HG03159 (cell line): ENCODE measurements at regions not wholly inside any gene's neighbourhood (a gene's known extent, or its start where the extent isn't known, plus 50 kb on each side); places are given as distances from the start of the nearest gene placed in this dataset.

Experiments
- ATAC-seq: cut with Tn5 transposase; IDR thresholded peaks from one replicate; pipeline ENCODE4 v1.9.1; 2021; ENCODE audit warnings: mild to moderate bottlenecking, moderate library complexity; ENCODE audit not compliant: unreplicated experiment

DNA sequence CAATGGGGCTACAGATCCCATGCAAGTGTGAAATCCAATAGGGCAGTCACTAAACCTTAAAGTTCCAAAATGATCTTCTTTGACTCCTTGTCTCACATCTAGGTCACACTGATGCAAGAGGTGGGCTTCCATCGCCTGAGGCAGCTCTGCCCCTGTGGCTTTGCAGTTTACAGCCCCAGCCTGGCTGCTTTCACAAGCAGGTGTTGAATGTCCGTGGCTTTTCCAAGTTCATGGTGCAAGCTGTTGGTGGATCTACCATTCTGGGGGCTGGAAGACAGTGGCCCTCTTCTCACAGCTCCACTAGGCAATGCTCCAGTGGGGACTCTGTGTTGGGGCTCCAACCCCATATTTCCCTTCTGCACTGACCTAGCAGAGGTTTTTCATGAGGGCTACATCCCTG is 68.5 kb upstream of the PRR20G start:
- no peak for ATAC-seq

DNA sequence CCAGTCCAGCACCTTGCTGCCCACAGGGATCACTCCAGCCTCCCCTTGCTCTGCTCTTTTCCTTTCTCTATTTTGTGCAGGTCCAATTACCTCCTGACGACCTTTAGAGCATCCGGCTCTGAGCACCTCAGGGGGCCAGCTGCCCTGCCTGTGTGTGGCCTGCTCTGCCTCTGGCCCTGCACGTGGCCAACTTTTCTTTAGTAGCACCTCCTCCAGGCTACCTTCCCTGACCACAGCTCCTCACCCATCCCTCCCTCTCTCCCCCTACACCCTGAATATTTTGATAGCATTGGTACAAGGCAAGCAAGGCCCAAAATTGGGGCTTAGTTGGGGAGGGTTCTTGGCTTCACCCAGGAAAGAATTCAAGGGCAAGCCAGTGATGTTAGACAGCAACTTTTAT is 66.9 kb upstream of the PRR20G start:
- ATAC-seq = no peak

DNA sequence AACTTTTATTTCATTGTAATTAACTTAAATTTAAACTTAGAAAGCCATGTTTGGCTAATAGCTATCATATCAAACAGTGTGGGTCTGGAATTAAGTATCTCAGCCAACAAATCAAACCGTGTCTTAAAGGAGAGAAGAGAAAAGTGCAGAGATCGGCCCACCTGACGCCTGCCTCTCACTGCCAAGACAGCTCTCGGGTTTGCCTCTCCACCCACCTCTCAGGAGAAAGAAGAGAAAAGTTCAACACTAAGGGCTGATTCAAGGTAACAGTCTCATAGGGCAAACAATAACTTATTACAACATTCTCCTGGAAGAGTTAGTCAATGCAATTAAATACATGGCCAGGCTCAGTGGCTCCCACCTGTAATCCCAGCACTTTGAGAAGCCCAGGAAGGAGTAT is 64.8 kb upstream of the PRR20G start:
- ATAC-seq = no peak

DNA sequence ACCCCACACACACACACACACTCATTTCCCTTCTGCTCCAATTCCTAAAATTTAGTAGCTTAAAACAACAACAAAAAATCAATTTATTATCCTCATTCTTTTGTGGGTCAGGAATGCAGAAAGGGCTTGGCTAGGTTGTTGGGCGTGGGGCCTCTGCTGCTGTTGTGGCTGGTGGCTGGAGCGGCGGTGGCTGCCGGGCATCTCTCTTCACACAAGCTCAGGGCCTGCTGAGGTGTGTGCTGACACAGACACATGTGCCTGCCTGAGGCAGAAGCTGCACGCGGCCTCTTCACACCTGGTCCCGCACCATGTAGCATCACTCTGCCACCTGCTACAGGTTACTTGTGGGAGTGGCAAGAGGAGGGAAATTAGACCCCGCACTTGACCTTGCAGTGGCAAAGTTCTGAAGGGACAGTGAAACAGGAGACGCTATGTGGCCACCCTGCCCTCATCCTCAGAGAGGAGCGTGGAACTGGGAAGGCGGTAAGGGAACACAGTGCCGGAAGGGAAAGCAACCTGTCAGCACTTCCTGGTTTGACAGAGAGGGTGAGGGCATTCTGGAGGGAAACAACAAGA is 64.0 kb upstream of the PRR20G start:
- ATAC-seq = no peak

DNA sequence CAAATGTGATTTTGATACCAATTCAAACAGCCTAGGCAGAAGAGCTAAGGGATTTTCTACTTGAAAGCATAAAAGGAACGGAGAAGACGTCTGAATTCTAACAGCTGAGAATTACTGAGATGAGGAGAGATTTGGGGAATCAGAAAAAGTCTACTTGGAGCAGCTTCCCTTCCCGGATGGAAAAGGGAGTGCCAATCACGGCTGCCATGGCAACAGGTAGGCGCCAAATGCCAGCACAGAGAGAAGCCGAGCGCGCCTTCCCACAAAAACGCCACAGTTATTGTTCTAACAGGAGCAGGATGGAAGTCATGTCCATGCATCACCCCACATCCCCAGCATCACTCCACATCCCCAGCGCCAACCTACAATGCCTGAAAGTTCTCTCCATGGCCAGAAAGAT is 63.5 kb upstream of the PRR20G start:
- no peak for ATAC-seq

DNA sequence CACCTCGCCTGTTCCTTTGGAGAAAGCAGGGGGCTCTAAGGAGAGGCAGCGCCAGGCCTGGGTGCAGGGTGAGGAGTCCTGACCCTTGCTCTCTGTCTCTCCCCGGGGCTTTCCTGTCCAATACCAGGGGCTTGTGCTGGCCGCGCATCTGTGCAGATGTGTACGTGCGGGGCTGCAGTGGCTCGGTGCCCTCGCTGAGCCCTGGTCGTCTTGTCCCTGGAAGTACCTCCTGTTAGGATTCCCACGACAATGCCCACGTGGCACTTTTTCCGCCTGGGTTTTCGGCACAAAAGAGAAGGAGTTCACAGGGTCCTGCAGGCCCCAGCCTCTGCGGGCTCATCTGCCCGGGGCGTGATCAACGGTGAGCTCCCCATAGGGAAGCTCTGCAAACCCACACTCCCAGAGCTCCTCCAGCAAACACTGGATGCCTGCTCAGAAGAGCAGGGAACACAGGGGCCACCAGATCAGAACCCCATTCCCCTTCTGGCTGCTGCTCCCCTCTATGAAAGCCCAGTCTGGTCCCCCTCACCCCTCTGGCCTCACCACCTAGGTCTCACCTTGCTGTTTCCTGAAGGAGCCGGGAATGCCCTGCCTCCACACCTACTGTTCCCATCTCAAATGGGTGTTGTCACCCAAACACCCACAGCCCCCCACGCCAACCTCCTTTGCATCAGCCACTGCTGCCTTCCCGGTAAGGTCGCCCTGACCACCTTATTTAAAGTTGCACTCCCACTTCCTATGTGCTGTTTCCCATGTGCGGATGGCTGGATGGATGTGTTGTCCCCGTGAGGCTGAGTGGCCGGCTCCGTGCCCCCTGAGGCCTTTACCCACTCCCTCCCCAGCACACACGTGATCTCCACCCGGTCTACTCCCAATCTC is 62.6 kb upstream of the PRR20G start:
- ATAC-seq = no peak

DNA sequence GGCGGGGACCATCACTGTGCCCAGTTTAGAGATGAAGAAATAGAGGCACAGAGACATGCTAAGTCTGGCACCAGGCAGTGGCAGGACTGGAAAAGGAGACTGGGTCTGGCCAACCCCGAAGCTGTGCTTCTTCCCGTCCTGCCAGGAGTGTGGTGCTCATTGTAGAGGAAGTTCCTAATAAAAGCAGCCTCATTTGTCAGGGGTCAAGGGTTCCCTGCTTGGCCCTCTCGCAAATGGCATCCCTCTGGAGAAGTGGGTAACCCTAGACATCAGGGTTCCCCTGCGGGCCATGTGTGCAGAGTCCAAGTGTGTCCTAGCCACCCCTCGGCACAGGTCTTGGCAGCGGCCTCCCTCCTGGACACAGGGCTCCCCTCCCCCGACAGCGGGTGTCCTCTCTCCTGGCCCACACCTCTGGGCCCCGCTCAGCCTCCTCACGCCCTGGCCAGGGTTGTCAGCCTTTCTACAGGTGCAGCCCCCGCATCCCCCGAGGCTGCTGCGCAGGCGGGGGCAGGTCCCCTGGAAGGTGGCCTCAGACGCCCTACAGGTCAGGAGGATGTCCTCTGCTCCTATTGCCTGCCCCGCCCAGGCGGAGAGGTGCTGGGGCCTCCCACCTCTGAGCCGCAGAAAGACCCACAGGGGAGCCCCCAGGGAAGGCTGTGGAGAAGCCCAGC is 61.8 kb upstream of the PRR20G start:
- no peak for ATAC-seq

DNA sequence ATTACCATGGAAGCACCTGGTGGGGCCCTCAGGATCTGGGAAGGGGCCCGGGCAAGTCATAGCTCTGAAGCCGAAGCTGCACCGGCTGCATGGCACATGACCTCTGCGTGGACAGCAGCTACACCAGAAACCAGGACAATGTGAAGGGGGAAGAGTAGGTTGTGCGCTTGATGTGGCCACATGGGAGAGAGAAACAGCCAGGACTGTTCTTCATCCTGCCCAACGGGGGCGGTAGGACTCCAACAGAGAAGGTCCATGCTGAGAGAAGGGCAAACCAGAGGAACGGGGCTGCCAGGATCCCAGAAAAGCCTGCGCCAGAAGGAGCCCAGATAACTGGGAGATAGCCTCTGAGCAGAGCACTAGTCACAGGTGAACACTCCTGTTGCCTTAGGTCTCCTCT is 54.9 kb upstream of the PRR20G start:
- no peak for ATAC-seq

DNA sequence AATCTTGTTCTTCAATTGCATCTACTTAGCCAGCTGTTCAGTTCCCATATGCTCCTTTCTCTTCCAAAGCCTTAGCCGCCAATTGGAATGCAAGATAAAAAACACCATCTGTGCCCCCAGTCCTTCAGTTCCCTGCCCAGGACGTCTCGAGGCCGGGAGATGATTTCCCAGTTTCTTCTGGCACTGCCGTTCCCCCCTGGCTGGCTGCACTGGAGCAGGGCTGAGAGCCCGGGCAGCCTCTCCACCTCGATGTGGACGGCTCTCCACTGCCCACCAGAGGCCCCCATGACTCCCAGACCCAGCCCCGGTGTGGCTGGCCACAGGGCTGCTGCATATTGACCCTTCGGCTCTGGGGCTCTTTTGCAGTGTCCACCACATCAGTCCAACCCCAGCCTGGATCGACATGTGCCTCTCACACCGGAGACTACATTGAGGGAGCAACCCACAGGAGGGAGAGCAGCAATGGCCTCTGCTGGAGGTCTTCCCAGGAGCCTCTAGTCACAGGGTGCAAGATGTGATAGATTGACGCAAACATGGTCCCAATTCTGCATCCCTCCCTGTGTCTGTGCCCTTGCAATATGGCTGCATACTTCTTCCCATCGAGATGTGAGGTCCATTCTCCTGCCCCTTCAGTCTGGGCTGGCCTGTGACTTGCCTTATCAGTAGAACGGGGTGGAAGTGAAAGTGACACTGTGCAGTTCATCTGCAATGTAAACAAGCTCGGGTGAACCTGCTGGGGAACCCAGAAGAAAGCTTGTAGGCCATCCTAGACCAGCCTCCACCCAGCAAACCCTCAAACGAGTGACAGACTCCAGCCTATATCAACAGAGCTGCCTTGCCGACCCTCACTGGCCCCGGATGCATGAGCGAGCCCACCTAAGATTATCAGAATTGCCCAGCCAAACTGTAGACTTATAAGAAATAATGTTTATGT is 52.3 kb upstream of the PRR20G start:
- no peak for ATAC-seq

DNA sequence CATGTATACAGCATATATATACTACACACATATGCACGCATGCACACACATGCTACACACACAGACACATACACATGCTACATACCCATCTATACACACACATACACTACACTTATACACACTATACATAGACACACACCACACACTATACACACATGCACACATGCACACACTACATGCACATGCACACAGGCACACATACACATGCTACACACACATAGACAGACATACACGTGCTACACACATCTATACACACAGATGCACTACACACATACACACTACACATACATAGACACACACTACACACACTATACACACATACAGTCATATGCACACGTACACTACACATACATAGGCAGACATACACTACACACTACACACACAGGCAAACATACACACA is 51.2 kb upstream of the PRR20G start:
- no peak for ATAC-seq

DNA sequence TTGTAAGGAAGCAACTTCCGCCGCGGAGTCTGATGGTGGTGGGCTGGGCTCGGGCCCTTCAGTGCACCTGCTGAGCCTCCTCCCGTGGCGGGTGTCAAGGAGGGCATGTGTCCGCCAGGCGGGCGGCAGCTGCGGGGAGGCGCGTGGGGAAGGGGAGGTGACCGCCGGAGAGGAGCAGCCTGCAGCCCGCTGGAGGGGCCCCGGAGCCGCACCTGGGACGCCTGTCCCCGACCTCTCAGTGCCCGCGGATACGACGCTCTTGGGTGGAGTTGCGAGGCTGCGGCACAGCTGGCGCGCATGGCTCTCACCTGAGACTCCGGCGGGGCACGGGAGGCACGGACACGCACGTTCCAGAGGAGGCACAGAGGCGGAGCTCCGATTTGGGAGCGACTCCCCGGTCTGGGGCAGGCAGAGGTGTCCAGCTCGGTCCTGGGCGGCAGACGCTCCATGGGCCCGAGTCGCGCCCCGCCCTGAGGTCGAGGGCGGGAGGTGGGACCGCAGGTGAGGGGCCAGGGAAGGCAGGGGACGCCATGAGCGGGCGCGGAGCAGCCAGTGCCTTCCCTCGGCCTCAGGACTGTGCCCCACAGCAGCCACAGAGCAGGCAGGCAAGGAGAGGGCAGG is 50.2 kb upstream of the PRR20G start:
- no peak for ATAC-seq
